ENCODE measurements at regions not wholly inside any gene's neighbourhood (a gene's known extent, or its start where the extent isn't known, plus 50 kb on each side); places are given as distances from the start of the nearest gene placed in this dataset.

- TF ChIP-seq SUZ12 (IDR thresholded peaks at IDR 0.05; ENCODE audit: extremely low read depth, insufficient read depth, insufficient read length), result no peak
- no peak for TF ChIP-seq YY1 (IDR thresholded peaks at IDR 0.05; ENCODE audit: insufficient read depth, insufficient read length)
Measured at GRCh38 chr2:234174742-234175141, 124.2 kb downstream of the SPP2 start.

All from NT2/D1 (cell line).